ENCODE measurements at regions not wholly inside any gene's neighbourhood (a gene's known extent, or its start where the extent isn't known, plus 50 kb on each side); places are given as distances from the start of the nearest gene placed in this dataset.

DNA sequence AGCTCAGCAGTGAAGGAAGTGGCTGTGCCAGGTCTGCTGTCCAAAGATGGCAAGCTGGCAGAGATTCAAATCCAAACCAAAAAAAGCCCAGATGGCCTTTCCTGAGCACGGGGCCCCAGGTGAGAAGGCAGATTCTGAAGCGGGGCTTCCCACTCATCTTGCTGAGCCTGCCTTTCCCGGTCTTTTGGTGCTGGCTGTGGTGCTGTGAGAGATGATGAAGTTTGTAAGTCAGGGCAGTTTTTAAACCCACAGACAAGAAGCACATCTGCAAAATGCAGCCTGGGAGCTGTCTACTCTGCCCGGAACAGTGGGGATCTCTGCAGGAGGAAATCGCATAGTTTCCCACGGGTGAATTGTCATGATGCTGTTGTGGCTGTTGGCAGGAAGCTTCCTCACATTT is 85.0 kb upstream of the IRX4 start:
- no peak for DNase-seq
- TF ChIP-seq, protein P1, sequence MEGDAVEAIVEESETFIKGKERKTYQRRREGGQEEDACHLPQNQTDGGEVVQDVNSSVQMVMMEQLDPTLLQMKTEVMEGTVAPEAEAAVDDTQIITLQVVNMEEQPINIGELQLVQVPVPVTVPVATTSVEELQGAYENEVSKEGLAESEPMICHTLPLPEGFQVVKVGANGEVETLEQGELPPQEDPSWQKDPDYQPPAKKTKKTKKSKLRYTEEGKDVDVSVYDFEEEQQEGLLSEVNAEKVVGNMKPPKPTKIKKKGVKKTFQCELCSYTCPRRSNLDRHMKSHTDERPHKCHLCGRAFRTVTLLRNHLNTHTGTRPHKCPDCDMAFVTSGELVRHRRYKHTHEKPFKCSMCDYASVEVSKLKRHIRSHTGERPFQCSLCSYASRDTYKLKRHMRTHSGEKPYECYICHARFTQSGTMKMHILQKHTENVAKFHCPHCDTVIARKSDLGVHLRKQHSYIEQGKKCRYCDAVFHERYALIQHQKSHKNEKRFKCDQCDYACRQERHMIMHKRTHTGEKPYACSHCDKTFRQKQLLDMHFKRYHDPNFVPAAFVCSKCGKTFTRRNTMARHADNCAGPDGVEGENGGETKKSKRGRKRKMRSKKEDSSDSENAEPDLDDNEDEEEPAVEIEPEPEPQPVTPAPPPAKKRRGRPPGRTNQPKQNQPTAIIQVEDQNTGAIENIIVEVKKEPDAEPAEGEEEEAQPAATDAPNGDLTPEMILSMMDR (IDR thresholded peaks at IDR 0.05; ENCODE audit: partially characterized antibody, unreplicated experiment): no peak
- Mint-ChIP-seq H3K36me3 (ENCODE audit: unreplicated experiment) (no peaks in the 10 kb centered on the region), H3K27ac (ENCODE audit: unreplicated experiment) (no peak overlapping the region), H3K9me3 (ENCODE audit: unreplicated experiment) (peaks cover 3% of the 10 kb centered on the region), H3K4me3 (ENCODE audit: unreplicated experiment) (no peak overlapping the region), H3K27me3 (ENCODE audit: unreplicated experiment) (peaks cover 4% of the 10 kb centered on the region), H3K4me1 (ENCODE audit: low read depth, unreplicated experiment) (peaks cover 14% of the 10 kb centered on the region)

DNA sequence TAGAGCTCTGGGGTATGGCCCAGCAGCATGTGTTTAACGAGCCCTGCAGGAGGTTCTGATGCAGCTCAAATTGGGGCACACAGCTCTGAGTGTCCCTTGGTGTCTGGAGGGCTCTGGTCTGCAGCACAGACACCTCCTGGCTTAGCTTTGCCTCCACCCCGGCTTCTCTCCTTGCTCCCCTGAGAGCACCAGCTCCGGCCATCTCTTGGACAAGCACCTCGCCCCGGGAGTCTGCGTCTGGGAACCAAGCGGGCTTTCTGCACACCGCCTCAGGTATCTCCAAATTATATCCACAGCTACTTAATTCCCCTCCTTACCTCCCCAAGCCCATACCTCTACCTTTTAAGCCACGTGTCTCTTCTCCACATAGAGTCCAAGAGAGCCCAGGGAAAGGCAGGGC is 83.7 kb upstream of the IRX4 start:
- no peak overlapping the region for H3K27ac Mint-ChIP-seq (ENCODE audit: unreplicated experiment)
- peaks cover 4% of the 10 kb centered on the region for H3K9me3 Mint-ChIP-seq (ENCODE audit: unreplicated experiment)
- no peaks in the 10 kb centered on the region for H3K36me3 Mint-ChIP-seq (ENCODE audit: unreplicated experiment)
- peaks cover 7% of the 10 kb centered on the region for H3K27me3 Mint-ChIP-seq (ENCODE audit: unreplicated experiment)
- DNase-seq: no peak
- TF ChIP-seq, protein P1 (IDR thresholded peaks at IDR 0.05; ENCODE audit: partially characterized antibody, unreplicated experiment): no peak
- peaks cover 14% of the 10 kb centered on the region for H3K4me1 Mint-ChIP-seq (ENCODE audit: low read depth, unreplicated experiment)
- H3K4me3 Mint-ChIP-seq (ENCODE audit: unreplicated experiment): no peak overlapping the region

DNA sequence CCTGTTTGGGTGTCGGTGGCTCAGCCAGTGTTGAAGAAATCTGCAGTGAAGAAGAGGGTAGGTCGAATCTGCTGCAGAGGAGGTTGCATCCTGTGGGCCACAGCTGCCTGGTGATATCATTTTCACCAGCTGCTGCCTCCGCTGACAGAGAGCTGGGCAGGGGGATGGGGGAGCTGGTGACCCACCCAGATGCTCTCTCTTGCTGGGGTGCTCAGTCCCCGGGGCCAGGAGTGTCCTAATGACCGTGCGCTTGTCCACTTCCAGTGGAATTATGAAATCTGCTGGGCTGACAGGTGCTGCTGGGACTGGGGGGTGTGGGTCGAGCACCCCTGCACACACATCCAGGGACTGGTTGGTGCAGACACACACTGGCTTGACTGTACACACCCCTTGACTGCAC is 83.2 kb upstream of the IRX4 start:
- Mint-ChIP-seq H3K27ac (ENCODE audit: unreplicated experiment) (peak overlapping the region; percentile 64), H3K9me3 (ENCODE audit: unreplicated experiment) (peaks cover 4% of the 10 kb centered on the region), H3K4me1 (ENCODE audit: low read depth, unreplicated experiment) (peaks cover 14% of the 10 kb centered on the region), H3K4me3 (ENCODE audit: unreplicated experiment) (peak overlapping the region; percentile 25), H3K36me3 (ENCODE audit: unreplicated experiment) (no peaks in the 10 kb centered on the region), H3K27me3 (ENCODE audit: unreplicated experiment) (peaks cover 7% of the 10 kb centered on the region)
- DNase-seq: peak; percentile 52
- TF ChIP-seq, protein P1 (IDR thresholded peaks at IDR 0.05; ENCODE audit: partially characterized antibody, unreplicated experiment): no peak

DNA sequence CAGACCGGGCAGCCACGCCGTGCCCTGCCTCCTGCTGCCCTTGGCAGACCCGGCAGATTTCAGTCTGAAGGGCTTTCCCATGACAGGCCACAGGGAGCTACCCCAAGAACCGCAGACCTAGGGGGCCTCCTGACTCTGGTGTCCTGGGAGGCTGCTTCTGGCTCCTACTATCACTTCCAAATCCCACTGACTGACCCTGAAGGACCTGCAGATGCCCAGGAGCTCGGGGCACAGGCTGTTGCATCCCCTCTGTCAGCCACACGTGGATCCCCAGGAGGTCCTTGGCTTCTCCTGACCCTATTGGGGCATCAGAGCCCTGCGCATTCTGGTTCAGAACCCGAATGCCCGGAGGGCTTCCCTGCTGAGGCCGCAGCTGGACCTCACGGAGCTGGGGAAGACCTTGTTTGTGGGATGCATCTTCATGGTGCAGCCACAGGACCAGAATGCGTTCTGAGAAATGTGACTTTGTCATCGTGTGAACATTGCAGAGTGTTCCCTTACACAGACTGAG is 81.3 kb upstream of the IRX4 start:
- no peaks in the 10 kb centered on the region for H3K36me3 Mint-ChIP-seq (ENCODE audit: unreplicated experiment)

DNA sequence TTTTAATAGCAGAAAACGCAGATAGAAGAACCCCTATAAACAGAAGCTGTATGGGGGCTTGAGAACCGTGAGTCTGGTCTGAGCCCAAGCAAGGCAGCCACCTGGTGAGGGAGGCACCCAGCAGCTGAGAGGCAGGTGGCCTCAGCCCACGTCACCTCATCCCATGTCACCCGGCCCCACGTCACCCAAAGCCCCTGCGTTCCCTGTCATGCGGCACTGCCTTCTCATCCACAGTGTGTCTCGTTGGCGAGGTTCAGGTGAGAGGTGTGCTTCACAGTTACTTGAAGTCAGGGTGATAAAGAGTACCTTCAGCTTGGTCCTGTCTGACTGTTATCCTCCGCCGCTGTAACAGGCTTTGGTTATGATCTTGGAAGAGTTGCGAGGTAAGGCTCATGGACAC is 80.6 kb upstream of the IRX4 start:
- H3K27ac Mint-ChIP-seq (ENCODE audit: unreplicated experiment): no peak overlapping the region
- H3K4me1 Mint-ChIP-seq (ENCODE audit: low read depth, unreplicated experiment): peaks cover 17% of the 10 kb centered on the region
- DNase-seq: no peak
- H3K27me3 Mint-ChIP-seq (ENCODE audit: unreplicated experiment): peaks cover 7% of the 10 kb centered on the region
- H3K9me3 Mint-ChIP-seq (ENCODE audit: unreplicated experiment): peaks cover 4% of the 10 kb centered on the region
- TF ChIP-seq, protein P1 (IDR thresholded peaks at IDR 0.05; ENCODE audit: partially characterized antibody, unreplicated experiment): no peak
- no peaks in the 10 kb centered on the region for H3K36me3 Mint-ChIP-seq (ENCODE audit: unreplicated experiment)
- H3K4me3 Mint-ChIP-seq (ENCODE audit: unreplicated experiment): no peak overlapping the region

More for the DNA sequence above, 81.3 kb upstream of the IRX4 start:
- H3K9me3 Mint-ChIP-seq (ENCODE audit: unreplicated experiment): peaks cover 4% of the 10 kb centered on the region
- H3K27ac Mint-ChIP-seq (ENCODE audit: unreplicated experiment): no peak overlapping the region
- TF ChIP-seq, protein P1 (IDR thresholded peaks at IDR 0.05; ENCODE audit: partially characterized antibody, unreplicated experiment): no peak
- H3K4me1 Mint-ChIP-seq (ENCODE audit: low read depth, unreplicated experiment): peaks cover 17% of the 10 kb centered on the region
- DNase-seq: no peak
- H3K4me3 Mint-ChIP-seq (ENCODE audit: unreplicated experiment): no peak overlapping the region
- peaks cover 7% of the 10 kb centered on the region for H3K27me3 Mint-ChIP-seq (ENCODE audit: unreplicated experiment)

Data from glutamatergic neuron (in vitro differentiated cells).